ENCODE measurements at regions not wholly inside any gene's neighbourhood (a gene's known extent, or its start where the extent isn't known, plus 50 kb on each side); places are given as distances from the start of the nearest gene placed in this dataset.

- 85 to 88% methylated on average over 10 of the region's 10 CpGs for WGBS, 2 donors
- Histone ChIP-seq H3K4me1 (peaks cover 17% of the 10 kb centered on the region), H3K36me3 (replicated peaks in 1 of 2; ENCODE audit: insufficient read depth in 1 of 2, low read depth in 2 of 2) (no peaks in the 10 kb centered on the region), H3K4me3 (no peak overlapping the region), H3K9me3 (peaks cover 0 to 10% (median 0%) of the 10 kb centered on the region in 3 donors), H3K27me3 (no peaks in the 10 kb centered on the region), H3K27ac (no peak overlapping the region)
- no peak for TF ChIP-seq POLR2A (IDR thresholded peaks at IDR 0.05)
- TF ChIP-seq, protein P1, sequence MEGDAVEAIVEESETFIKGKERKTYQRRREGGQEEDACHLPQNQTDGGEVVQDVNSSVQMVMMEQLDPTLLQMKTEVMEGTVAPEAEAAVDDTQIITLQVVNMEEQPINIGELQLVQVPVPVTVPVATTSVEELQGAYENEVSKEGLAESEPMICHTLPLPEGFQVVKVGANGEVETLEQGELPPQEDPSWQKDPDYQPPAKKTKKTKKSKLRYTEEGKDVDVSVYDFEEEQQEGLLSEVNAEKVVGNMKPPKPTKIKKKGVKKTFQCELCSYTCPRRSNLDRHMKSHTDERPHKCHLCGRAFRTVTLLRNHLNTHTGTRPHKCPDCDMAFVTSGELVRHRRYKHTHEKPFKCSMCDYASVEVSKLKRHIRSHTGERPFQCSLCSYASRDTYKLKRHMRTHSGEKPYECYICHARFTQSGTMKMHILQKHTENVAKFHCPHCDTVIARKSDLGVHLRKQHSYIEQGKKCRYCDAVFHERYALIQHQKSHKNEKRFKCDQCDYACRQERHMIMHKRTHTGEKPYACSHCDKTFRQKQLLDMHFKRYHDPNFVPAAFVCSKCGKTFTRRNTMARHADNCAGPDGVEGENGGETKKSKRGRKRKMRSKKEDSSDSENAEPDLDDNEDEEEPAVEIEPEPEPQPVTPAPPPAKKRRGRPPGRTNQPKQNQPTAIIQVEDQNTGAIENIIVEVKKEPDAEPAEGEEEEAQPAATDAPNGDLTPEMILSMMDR (IDR thresholded peaks at IDR 0.05) = no peak
- ATAC-seq (no peak), DNase-seq (no peak)
- intact Hi-C loops (cut with DNase I) = no loop called here
Measured at GRCh38 chr15:94840794-94841783, 609.7 kb downstream of the MCTP2 start.

- Histone ChIP-seq H3K27me3 (no peaks in the 10 kb centered on the region), H3K27ac (no peak overlapping the region), H3K36me3 (replicated peaks in 1 of 2; ENCODE audit: insufficient read depth in 1 of 2, low read depth in 2 of 2) (no peaks in the 10 kb centered on the region), H3K9me3 (peaks cover 0 to 10% (median 0%) of the 10 kb centered on the region in 3 donors), H3K4me3 (no peak overlapping the region), H3K4me1 (peaks cover 17% of the 10 kb centered on the region)
- ATAC-seq (no peak), DNase-seq (no peak)
- intact Hi-C loops (cut with DNase I) = no loop called here
- TF ChIP-seq POLR2A (IDR thresholded peaks at IDR 0.05) = no peak
- TF ChIP-seq, protein P1 (IDR thresholded peaks at IDR 0.05) = no peak
Measured at GRCh38 chr15:94843060-94843459, 611.7 kb downstream of the MCTP2 start.

DNA sequence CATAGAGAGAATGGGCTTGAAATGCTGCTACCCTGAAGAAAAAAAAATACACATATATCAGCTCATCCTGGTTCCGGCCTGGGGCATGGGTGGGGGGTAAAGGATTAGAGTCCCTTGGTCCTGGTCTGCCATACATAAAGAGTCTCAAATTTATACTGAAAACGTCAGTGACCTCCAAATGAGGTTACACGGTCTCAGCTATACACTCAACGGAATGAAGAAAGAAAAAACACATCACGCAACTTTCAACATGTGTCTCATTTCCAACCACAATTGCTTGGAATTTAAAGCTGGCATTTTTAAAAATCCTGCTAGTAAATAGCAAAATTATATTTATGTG, 612.8 kb downstream of the MCTP2 start:
- no peak overlapping the region for H3K4me3 ChIP-seq
- ATAC-seq (no peak), DNase-seq (no peak)
- peaks cover 17% of the 10 kb centered on the region for H3K4me1 ChIP-seq
- H3K27ac ChIP-seq = peak overlapping the region; percentile 82 to 91 (median 83)
- no peaks in the 10 kb centered on the region for H3K36me3 ChIP-seq (replicated peaks in 1 of 2; ENCODE audit: insufficient read depth in 1 of 2, low read depth in 2 of 2)
- H3K27me3 ChIP-seq = no peaks in the 10 kb centered on the region
- TF ChIP-seq POLR2A (IDR thresholded peaks at IDR 0.05) = no peak
- TF ChIP-seq, protein P1 (IDR thresholded peaks at IDR 0.05) = no peak
- intact Hi-C loops (cut with DNase I) = no loop called here
- peaks cover 0 to 10% (median 0%) of the 10 kb centered on the region in 3 donors for H3K9me3 ChIP-seq
- WGBS, 2 donors = 12 to 16% methylated on average over 5 of the region's 5 CpGs

- Histone ChIP-seq H3K27ac (peak overlapping the region; percentile 82 to 91 (median 83)), H3K36me3 (replicated peaks in 1 of 2; ENCODE audit: insufficient read depth in 1 of 2, low read depth in 2 of 2) (no peaks in the 10 kb centered on the region), H3K4me1 (peaks cover 17% of the 10 kb centered on the region), H3K4me3 (peak overlapping the region in 1 of 2 donors; percentile 14), H3K27me3 (no peaks in the 10 kb centered on the region), H3K9me3 (peaks cover 0 to 10% (median 0%) of the 10 kb centered on the region in 3 donors)
- WGBS, 2 donors = 1 to 2% methylated on average over 46 to 69 of the region's 83 CpGs
- intact Hi-C loops (cut with DNase I) = no loop called here
- ATAC-seq (peak; percentile 83), DNase-seq (peak; percentile 83 to 89 (median 84))
- TF ChIP-seq POLR2A (IDR thresholded peaks at IDR 0.05) = peak in 2 of 3 donors; percentile 28 to 34
- TF ChIP-seq, protein P1 (IDR thresholded peaks at IDR 0.05) = no peak
Measured at GRCh38 chr15:94844538-94845389, 613.4 kb downstream of the MCTP2 start.

All from body of pancreas (tissue), 4 donors.